K562 (cell line): ENCODE measurements at regions not wholly inside any gene's neighbourhood (a gene's known extent, or its start where the extent isn't known, plus 50 kb on each side); places are given as distances from the start of the nearest gene placed in this dataset.

ENCODE experiments used
- ATAC-seq: fragments of 200-7000 bp; cut with Tn5 transposase; 3 replicates; pipeline ENCODE4 v1.9.1; 2020; ENCODE audit warnings: moderate library complexity
- BruUV-seq: library from RNA; stranded (reverse); fragments of 400-500 nt; replicated peaks from 2 replicates; lab custom pipeline; 2021; lab: Mats Ljungman, UMichigan
- CTCF ChIA-PET: fragments of 300-600 bp; formaldehyde crosslinking; extraction: SDS; loops from one replicate; lab custom pipeline; 2021; ENCODE audit warnings: low intra/inter-chr PET ratio; lab: Yijun Ruan, JAX
- POLR2A ChIA-PET: fragments of 300-600, 350-650 bp; sonication (Branson Sonifier 250); formaldehyde crosslinking; extraction: SDS; loops from one replicate; lab custom pipeline; 2021; ENCODE audit warnings: antibody characterized with exemption, inconsistent platforms; lab: Yijun Ruan, JAX
- DNase-seq, 4 experiments: peaks; one replicate each; pipeline versions ENCODE4 v3.0.0 to v3.0.0-alpha.2; 2011 to 2018; ENCODE audit warnings: low spot score in 3 of 4, mixed read lengths in 3 of 4; ENCODE audit errors: extremely low read depth in 1 of 4
- FAIRE-seq: peaks from 2 replicates; lab custom pipeline; 2011; peaks lifted over from hg19 to GRCh38; lab: Jason Lieb, UNC
- H2AFZ ChIP-seq: 2 replicates; pipeline ENCODE4 v1.6.0; 2011; ENCODE audit warnings: low read depth, low read length, control low read depth, inconsistent platforms
- H3K27ac ChIP-seq: fragments of 200-600 bp; 3 replicates; pipeline ENCODE4 v1.8.0; 2011; ENCODE audit warnings: low read depth, mild to moderate bottlenecking, control low read depth, inconsistent platforms, low read length, moderate library complexity, mixed read lengths; ENCODE audit errors: extremely low read depth
- H3K27me3 ChIP-seq, 2 experiments: fragments of 300-600 bp in 1 of 2; 2 replicates in 1 of 2; 3 replicates in 1 of 2; pipeline versions ENCODE4 v1.6.0 to v1.8.0; 2011; ENCODE audit warnings: inconsistent platforms in 2 of 2, low read length in 2 of 2, mild to moderate bottlenecking in 1 of 2, mixed read lengths in 1 of 2, moderate library complexity in 1 of 2; ENCODE audit not compliant: control insufficient read depth in 2 of 2, insufficient read depth in 2 of 2
- H3K36me3 ChIP-seq: fragments of 300-600 bp; 3 replicates; pipeline ENCODE4 v1.8.0; 2011; ENCODE audit warnings: mild to moderate bottlenecking, low read length, inconsistent platforms; ENCODE audit not compliant: control insufficient read depth, insufficient read depth
- H3K4me1 ChIP-seq, 2 experiments: fragments of 200-600 bp in 1 of 2; replicated peaks in 1 of 2; 2 replicates in 1 of 2; 3 replicates in 1 of 2; pipeline versions ENCODE4 v1.5.1 to v1.8.0; 2011; ENCODE audit warnings: inconsistent platforms in 2 of 2, low read length in 2 of 2, mild to moderate bottlenecking in 1 of 2, mixed read lengths in 1 of 2, moderate library complexity in 1 of 2; ENCODE audit not compliant: control insufficient read depth in 2 of 2, insufficient read depth in 2 of 2
- H3K4me2 ChIP-seq: 2 replicates; pipeline ENCODE4 v1.6.1; 2011; ENCODE audit warnings: low read length, control low read depth, inconsistent platforms, mixed read lengths; ENCODE audit not compliant: insufficient read depth
- H3K4me3 ChIP-seq: fragments of 200-600 bp; sonication (generic), shearing (Covaris generic); 2 replicates; pipeline ENCODE4 v1.5.1; 2016; ENCODE audit warnings: control low read depth, inconsistent platforms
- H3K79me2 ChIP-seq: fragments of 200-600 bp; 3 replicates; pipeline ENCODE4 v1.8.0; 2011; ENCODE audit warnings: low read length, inconsistent platforms; ENCODE audit not compliant: control insufficient read depth, insufficient read depth
- H3K9ac ChIP-seq, 2 experiments: 2 replicates each; pipeline versions ENCODE4 v1.6.0 to v1.6.1; 2011; ENCODE audit warnings: low read depth in 2 of 2, low read length in 2 of 2, control low read depth in 1 of 2, inconsistent platforms in 1 of 2, mild to moderate bottlenecking in 1 of 2, mixed read lengths in 1 of 2; ENCODE audit not compliant: insufficient read depth in 1 of 2
- H3K9me1 ChIP-seq: one replicate; pipeline ENCODE4 v1.6.0; 2011; ENCODE audit warnings: inconsistent platforms, mild to moderate bottlenecking, low read length, moderate library complexity; ENCODE audit not compliant: control insufficient read depth, insufficient read depth
- H3K9me3 ChIP-seq: replicated peaks from 2 replicates; pipeline ENCODE4 v1.5.1; 2011; ENCODE audit warnings: low read depth, low read length, inconsistent platforms; ENCODE audit not compliant: control insufficient read depth, insufficient read depth
- H4K20me1 ChIP-seq: replicated peaks from 2 replicates; pipeline ENCODE4 v1.6.1; 2011; ENCODE audit warnings: low read length, inconsistent platforms, mixed read lengths; ENCODE audit not compliant: control insufficient read depth, insufficient read depth
- CHD1 ChIP-seq: fragments of 200-600 bp; sonication (generic); IDR thresholded peaks from one replicate; pipeline ENCODE4 v1.6.1; 2012; ENCODE audit warnings: mild to moderate bottlenecking, moderate library complexity, low read length, inconsistent platforms
- COPS2 ChIP-seq: fragments of 450-650 bp; conservative IDR thresholded peaks from 2 replicates; pipeline ENCODE4 v1.6.1; 2016; ENCODE audit warnings: mild to moderate bottlenecking, moderate library complexity
- DDX20 ChIP-seq: fragments of 450-650 bp; IDR thresholded peaks from 2 replicates; pipeline ENCODE4 v1.6.1; 2016; ENCODE audit warnings: missing genetic modification characterization, low read depth, mild to moderate bottlenecking, missing compliant biosample characterization, moderate library complexity
- GABPB1 ChIP-seq: sonication (generic); formaldehyde crosslinking; IDR thresholded peaks from 2 replicates; pipeline ENCODE4 v1.8.0; 2022; ENCODE audit warnings: mild to moderate bottlenecking, missing genetic modification reagents
- ILK ChIP-seq: fragments of 450-650 bp; IDR thresholded peaks from 2 replicates; pipeline ENCODE4 v1.6.1; 2016; ENCODE audit warnings: missing genetic modification characterization, low read depth, mild to moderate bottlenecking, missing compliant biosample characterization, moderate library complexity, borderline replicate concordance
- KDM4B ChIP-seq, 2 experiments: fragments of 450-650 bp in 1 of 2; sonication (generic) in 1 of 2; IDR thresholded peaks; 2 replicates each; pipeline ENCODE4 v1.6.1; 2016 to 2017; ENCODE audit warnings: borderline replicate concordance in 2 of 2, antibody characterized with exemption in 1 of 2, low read depth in 1 of 2, mild to moderate bottlenecking in 1 of 2
- MTA1 ChIP-seq: fragments of 450-650 bp; IDR thresholded peaks from 2 replicates; pipeline ENCODE4 v1.6.1; 2017; ENCODE audit warnings: borderline replicate concordance
- POLR2A ChIP-seq: fragments of 450-650 bp; conservative IDR thresholded peaks from 2 replicates; pipeline ENCODE4 v1.6.1; 2016
- RBM17 ChIP-seq: fragments of 200-400 bp; formaldehyde crosslinking; IDR thresholded peaks from 2 replicates; pipeline ENCODE4 v1.6.1; 2017; ENCODE audit warnings: low read depth, mild to moderate bottlenecking, low read length, borderline replicate concordance
- STAT5A ChIP-seq: IDR thresholded peaks from 2 replicates; pipeline ENCODE4 v1.6.1; 2012; ENCODE audit warnings: low read length, inconsistent platforms, borderline replicate concordance
- TAF9B ChIP-seq: fragments of 450-650 bp; IDR thresholded peaks from 2 replicates; pipeline ENCODE4 v1.6.1; 2018; ENCODE audit warnings: mild to moderate bottlenecking; ENCODE audit not compliant: partially characterized antibody
- ZFP30 ChIP-seq: fragments of 250-450 bp; sonication (Bioruptor Pico); IDR thresholded peaks from 2 replicates; pipeline ENCODE4 v1.8.0; 2022; ENCODE audit warnings: moderate library complexity, mild to moderate bottlenecking, inconsistent platforms, borderline replicate concordance
- ZNF778 ChIP-seq: fragments of 450-650 bp; formaldehyde crosslinking; IDR thresholded peaks from 2 replicates; pipeline ENCODE4 v1.4.0; 2020; ENCODE audit warnings: mild to moderate bottlenecking, moderate library complexity
- ZZZ3 ChIP-seq: fragments of 450-650 bp; IDR thresholded peaks from 2 replicates; pipeline ENCODE4 v1.6.1; 2016; ENCODE audit warnings: antibody characterized with exemption, mild to moderate bottlenecking, moderate library complexity
- whole genome bisulfite sequencing: fragments of 100-300 bp; shearing (Covaris generic); methylation state at CpG from one replicate; pipeline ENCODE4 v1.1.6; 2016; ENCODE audit warnings: low coverage, mixed read lengths; ENCODE audit not compliant: insufficient coverage; ENCODE audit errors: missing lambda C conversion rate; 5-methylcytosine and 5-hydroxymethylcytosine counted together
- in situ Hi-C: fragments of 300-500 bp; cut with MboI; formaldehyde crosslinking; loops from 4 replicates; pipeline ENCODE4 v1.15.0; 2018; ENCODE audit warnings: inconsistent platforms, mixed read lengths
- intact Hi-C: fragments of 100-400 bp; cut with micrococcal nuclease; formaldehyde crosslinking; loops from 2 replicates; pipeline ENCODE4 v1.14.2; 2022
- TF ChIP-seq, protein P1 (sequence below): fragments of 450-650 bp; formaldehyde crosslinking; IDR thresholded peaks from 2 replicates; pipeline ENCODE4 v1.4.0; 2022; ENCODE audit warnings: missing genetic modification characterization

DNA sequence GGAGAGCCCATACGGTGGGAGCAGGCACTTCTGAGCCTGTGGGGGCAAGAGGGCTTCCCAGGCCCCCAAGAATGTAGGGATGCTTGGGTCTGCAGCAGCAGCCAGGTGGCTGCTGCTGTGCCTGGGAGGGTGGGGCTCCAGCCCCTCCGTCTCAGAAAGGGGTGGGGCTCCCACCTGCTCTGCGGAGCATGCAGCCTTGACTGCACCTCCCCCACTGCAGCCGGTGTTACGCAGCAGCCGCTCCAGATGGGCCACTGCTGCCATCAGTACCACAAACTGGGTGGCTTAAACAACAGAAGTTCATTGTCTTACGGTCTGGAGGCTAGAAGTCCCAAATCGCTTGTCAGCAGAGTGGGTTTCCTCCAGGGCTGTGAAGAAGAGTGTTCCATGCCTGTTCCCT lies 365.5 kb downstream of the TMEM38B start:
- TF ChIP-seq GABPB1 (no peak), RBM17 (no peak), COPS2 (no peak)
- TF ChIP-seq, protein P1, sequence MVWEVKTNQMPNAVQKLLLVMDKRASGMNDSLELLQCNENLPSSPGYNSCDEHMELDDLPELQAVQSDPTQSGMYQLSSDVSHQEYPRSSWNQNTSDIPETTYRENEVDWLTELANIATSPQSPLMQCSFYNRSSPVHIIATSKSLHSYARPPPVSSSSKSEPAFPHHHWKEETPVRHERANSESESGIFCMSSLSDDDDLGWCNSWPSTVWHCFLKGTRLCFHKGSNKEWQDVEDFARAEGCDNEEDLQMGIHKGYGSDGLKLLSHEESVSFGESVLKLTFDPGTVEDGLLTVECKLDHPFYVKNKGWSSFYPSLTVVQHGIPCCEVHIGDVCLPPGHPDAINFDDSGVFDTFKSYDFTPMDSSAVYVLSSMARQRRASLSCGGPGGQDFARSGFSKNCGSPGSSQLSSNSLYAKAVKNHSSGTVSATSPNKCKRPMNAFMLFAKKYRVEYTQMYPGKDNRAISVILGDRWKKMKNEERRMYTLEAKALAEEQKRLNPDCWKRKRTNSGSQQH (CRISPR knock-in tag) = no peak
- no peak overlapping the region for H3K4me2 ChIP-seq
- no peak for DNase-seq
- no peaks in the 10 kb centered on the region for H3K4me1 ChIP-seq
- no peaks in the 10 kb centered on the region for H3K27me3 ChIP-seq
- FAIRE-seq = no peak
- H4K20me1 ChIP-seq = no peaks in the 10 kb centered on the region
- no peak overlapping the region for H3K4me3 ChIP-seq
- no TSS peak for BruUV-seq
- no peak for ATAC-seq
- H3K79me2 ChIP-seq = no peaks in the 10 kb centered on the region
- H3K9ac ChIP-seq = no peak overlapping the region
- no peaks in the 10 kb centered on the region for H3K9me3 ChIP-seq
- in situ Hi-C loops = no loop called here
- H3K36me3 ChIP-seq = no peaks in the 10 kb centered on the region
- no peak overlapping the region for H2AFZ ChIP-seq
- WGBS = 0% methylated on average over 7 of the region's 8 CpGs
- ChIA-PET CTCF (no interaction called here), POLR2A (no interaction called here)
- H3K9me1 ChIP-seq = no peaks in the 10 kb centered on the region
- intact Hi-C loops = no loop called here
- H3K27ac ChIP-seq = no peak overlapping the region

DNA sequence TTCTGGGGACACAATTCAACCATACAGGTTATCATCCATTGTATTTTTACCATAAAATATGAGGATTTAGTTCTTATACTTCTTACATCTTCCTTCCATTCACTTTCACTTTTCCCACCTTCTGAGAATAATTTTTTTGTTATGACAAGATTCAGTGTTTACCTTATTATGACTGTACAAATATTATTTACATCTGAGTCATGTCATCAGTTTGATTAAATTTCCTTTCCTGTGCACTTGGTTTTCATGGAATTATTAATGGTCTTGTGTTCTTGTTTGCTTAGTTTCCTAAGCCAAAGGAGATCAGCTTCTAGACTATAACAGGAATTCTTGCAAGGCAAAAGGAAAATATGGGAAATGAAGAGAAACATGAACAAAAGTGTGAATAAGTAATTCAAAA lies 366.5 kb downstream of the TMEM38B start:
- no TSS peak for BruUV-seq
- intact Hi-C loops = no loop called here
- no peak overlapping the region for H2AFZ ChIP-seq
- no peak overlapping the region for H3K4me3 ChIP-seq
- H4K20me1 ChIP-seq = no peaks in the 10 kb centered on the region
- H3K36me3 ChIP-seq = no peaks in the 10 kb centered on the region
- no peak for FAIRE-seq
- H3K27ac ChIP-seq = no peak overlapping the region
- no peaks in the 10 kb centered on the region for H3K79me2 ChIP-seq
- no peaks in the 10 kb centered on the region for H3K4me1 ChIP-seq
- no peak overlapping the region for H3K4me2 ChIP-seq
- H3K9ac ChIP-seq = no peak overlapping the region
- TF ChIP-seq ZFP30 (CRISPR knock-in tag) = no peak
- TF ChIP-seq ZZZ3 = no peak
- no peak for TF ChIP-seq CHD1
- TF ChIP-seq ZNF778 (CRISPR knock-in tag) = no peak
- no peak for TF ChIP-seq MTA1
- TF ChIP-seq TAF9B = no peak
- TF ChIP-seq POLR2A = no peak
- TF ChIP-seq DDX20 = no peak
- TF ChIP-seq ILK (tag) = no peak
- TF ChIP-seq STAT5A = no peak
- no peak for TF ChIP-seq KDM4B (IDR thresholded peaks at IDR 0.05; ENCODE audit: borderline replicate concordance in 2 of 2, low read depth in 1 of 2)
- no peaks in the 10 kb centered on the region for H3K27me3 ChIP-seq
- in situ Hi-C loops = no loop called here
- no peaks in the 10 kb centered on the region for H3K9me1 ChIP-seq
- no peak for DNase-seq
- ChIA-PET CTCF (no interaction called here), POLR2A (no interaction called here)
- H3K9me3 ChIP-seq = no peaks in the 10 kb centered on the region
- ATAC-seq = no peak
